ENCODE measurements at regions not wholly inside any gene's neighbourhood (a gene's known extent, or its start where the extent isn't known, plus 50 kb on each side); places are given as distances from the start of the nearest gene placed in this dataset.

DNA sequence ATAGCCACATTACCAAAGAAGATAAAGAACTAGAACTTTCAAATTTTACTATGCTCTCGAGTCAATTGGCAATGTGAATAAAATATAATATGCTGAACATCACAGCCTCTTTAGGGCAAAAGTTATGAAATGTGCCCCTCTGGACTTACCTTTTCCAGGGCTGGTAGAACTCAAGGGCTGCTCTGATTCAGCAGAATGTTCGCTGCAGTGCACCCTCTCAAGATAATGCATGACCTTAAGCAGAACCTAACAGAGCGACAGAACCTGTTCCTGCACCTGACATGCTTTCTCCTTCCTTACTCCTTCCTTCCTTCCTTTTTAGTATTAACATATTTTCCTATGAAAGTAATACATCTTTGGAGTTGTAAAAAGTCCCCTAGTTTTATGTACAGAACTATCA is 65.4 kb upstream of the STXBP5 start:
- no peak overlapping the region for H3K4me3 ChIP-seq (ENCODE audit: low read length)
- H3K36me3 ChIP-seq (ENCODE audit: control insufficient read depth, insufficient read depth, low read length) = no peaks in the 10 kb centered on the region
- WGBS (ENCODE audit: insufficient coverage) = 89% methylated on average over 1 of the region's 3 CpGs
- no peaks in the 10 kb centered on the region for H3K9me3 ChIP-seq (replicated peaks; ENCODE audit: control insufficient read depth, low read depth, low read length)
- no peaks in the 10 kb centered on the region for H3K4me1 ChIP-seq (ENCODE audit: control insufficient read depth, insufficient read depth, low read length)
- H3K27me3 ChIP-seq (ENCODE audit: control insufficient read depth, insufficient read depth, low read length) = no peaks in the 10 kb centered on the region
- no peak overlapping the region for H3K27ac ChIP-seq (ENCODE audit: low read length)
- DNase-seq = no peak

DNA sequence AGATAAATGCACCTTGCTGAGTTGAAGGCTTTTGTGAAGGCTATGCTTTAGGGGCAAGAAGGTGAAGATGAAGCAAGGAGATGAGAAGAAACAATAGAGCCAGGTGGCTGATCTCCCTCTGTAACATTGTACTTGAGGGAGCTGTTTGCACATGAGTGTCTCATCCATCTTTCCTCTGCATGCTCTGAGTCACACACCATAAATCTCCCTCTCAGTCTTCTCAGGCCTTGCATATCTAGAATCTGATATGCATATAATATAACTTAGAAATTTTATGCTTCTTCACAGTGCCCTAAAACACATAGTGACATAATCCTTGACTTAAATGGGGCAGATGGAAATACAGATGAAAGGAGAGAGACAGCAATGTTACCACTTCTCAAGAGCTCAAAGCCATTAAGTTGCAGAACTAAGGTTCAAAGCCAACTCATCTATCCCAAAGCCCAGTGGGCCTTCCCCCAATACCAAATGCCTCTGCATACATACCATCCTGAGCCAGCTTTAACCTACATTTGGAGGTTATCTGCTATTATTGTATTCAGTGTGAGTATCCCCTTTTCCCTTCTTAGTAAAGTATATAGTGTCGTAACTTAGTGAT is 62.4 kb upstream of the STXBP5 start:
- Histone ChIP-seq H3K9me3 (replicated peaks; ENCODE audit: control insufficient read depth, low read depth, low read length) (no peaks in the 10 kb centered on the region), H3K27me3 (ENCODE audit: control insufficient read depth, insufficient read depth, low read length) (no peaks in the 10 kb centered on the region), H3K27ac (ENCODE audit: low read length) (no peak overlapping the region), H3K4me3 (ENCODE audit: low read length) (no peak overlapping the region), H3K4me1 (ENCODE audit: control insufficient read depth, insufficient read depth, low read length) (no peaks in the 10 kb centered on the region), H3K36me3 (ENCODE audit: control insufficient read depth, insufficient read depth, low read length) (no peaks in the 10 kb centered on the region)
- no CpG with 5 or more reads among the region's 1 CpG for WGBS (ENCODE audit: insufficient coverage)
- DNase-seq = no peak

DNA sequence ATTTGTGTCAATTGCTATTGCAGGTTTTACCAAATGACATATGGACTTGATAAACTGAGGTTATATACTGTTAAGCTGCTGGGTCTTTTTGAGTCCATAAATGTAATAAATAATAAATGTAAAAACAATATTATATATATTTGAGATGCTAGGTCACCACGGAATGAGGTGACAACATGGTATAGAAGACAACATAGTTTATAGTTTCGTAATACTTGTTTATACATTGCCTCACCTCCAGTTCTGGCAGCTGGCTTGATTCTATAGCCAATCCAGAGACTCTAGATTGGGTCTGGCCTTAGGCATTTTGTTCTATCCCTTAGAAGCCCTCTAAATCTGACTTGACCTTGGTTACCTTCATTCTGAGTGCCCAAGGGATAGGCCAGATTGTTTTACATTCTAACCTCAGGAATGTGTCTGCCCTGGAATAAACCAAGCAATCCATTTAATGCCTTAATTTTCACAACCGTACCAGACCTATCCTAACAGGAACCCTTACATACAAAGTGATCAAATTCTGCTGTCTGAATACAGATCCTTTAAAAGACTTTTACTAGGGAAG is 61.5 kb upstream of the STXBP5 start:
- WGBS (ENCODE audit: insufficient coverage) = no CpG with 5 or more reads among the region's 3 CpGs
- no peak overlapping the region for H3K27ac ChIP-seq (ENCODE audit: low read length)
- no peaks in the 10 kb centered on the region for H3K4me1 ChIP-seq (ENCODE audit: control insufficient read depth, insufficient read depth, low read length)
- no peaks in the 10 kb centered on the region for H3K27me3 ChIP-seq (ENCODE audit: control insufficient read depth, insufficient read depth, low read length)
- H3K4me3 ChIP-seq (ENCODE audit: low read length) = no peak overlapping the region
- no peaks in the 10 kb centered on the region for H3K9me3 ChIP-seq (replicated peaks; ENCODE audit: control insufficient read depth, low read depth, low read length)
- H3K36me3 ChIP-seq (ENCODE audit: control insufficient read depth, insufficient read depth, low read length) = no peaks in the 10 kb centered on the region
- no peak for DNase-seq

DNA sequence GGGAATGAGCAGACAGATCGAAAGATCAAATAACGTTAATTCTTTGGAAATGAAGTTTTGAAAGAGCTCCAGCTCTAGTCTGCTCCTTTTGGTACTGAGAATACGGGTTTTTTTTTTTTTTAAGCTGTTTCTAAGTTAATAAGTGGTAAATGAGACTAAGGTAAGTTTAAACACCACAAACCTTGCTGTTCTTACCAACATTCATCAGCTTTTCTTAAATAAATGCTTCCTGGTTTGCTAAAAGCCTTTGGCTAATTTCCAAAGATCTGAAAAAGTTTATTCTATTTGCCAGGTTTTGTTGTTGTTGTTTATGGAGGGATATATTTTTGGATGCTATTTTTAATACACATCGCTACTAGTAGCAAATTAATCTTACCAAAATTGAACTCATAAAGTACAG is 55.1 kb upstream of the STXBP5 start:
- Histone ChIP-seq H3K4me3 (ENCODE audit: low read length) (no peak overlapping the region), H3K36me3 (ENCODE audit: control insufficient read depth, insufficient read depth, low read length) (no peaks in the 10 kb centered on the region), H3K27ac (ENCODE audit: low read length) (no peak overlapping the region), H3K9me3 (replicated peaks; ENCODE audit: control insufficient read depth, low read depth, low read length) (no peaks in the 10 kb centered on the region), H3K4me1 (ENCODE audit: control insufficient read depth, insufficient read depth, low read length) (no peaks in the 10 kb centered on the region), H3K27me3 (ENCODE audit: control insufficient read depth, insufficient read depth, low read length) (no peaks in the 10 kb centered on the region)
- 79% methylated on average over 2 of the region's 4 CpGs for WGBS (ENCODE audit: insufficient coverage)
- no peak for DNase-seq

- H3K36me3 ChIP-seq (ENCODE audit: control insufficient read depth, insufficient read depth, low read length) = no peaks in the 10 kb centered on the region
- DNase-seq = no peak
- H3K4me1 ChIP-seq (ENCODE audit: control insufficient read depth, insufficient read depth, low read length) = no peaks in the 10 kb centered on the region
- no peak overlapping the region for H3K27ac ChIP-seq (ENCODE audit: low read length)
- H3K9me3 ChIP-seq (replicated peaks; ENCODE audit: control insufficient read depth, low read depth, low read length) = no peaks in the 10 kb centered on the region
- no peak overlapping the region for H3K4me3 ChIP-seq (ENCODE audit: low read length)
- no peaks in the 10 kb centered on the region for H3K27me3 ChIP-seq (ENCODE audit: control insufficient read depth, insufficient read depth, low read length)
- no CpG with 5 or more reads among the region's 2 CpGs for WGBS (ENCODE audit: insufficient coverage)
Measured at GRCh38 chr6:147149826-147150225, 54.4 kb upstream of the STXBP5 start.

- H3K4me3 ChIP-seq (ENCODE audit: low read length) = no peak overlapping the region
- no peaks in the 10 kb centered on the region for H3K9me3 ChIP-seq (replicated peaks; ENCODE audit: control insufficient read depth, low read depth, low read length)
- H3K27ac ChIP-seq (ENCODE audit: low read length) = no peak overlapping the region
- H3K4me1 ChIP-seq (ENCODE audit: control insufficient read depth, insufficient read depth, low read length) = no peaks in the 10 kb centered on the region
- no peaks in the 10 kb centered on the region for H3K27me3 ChIP-seq (ENCODE audit: control insufficient read depth, insufficient read depth, low read length)
- no peak for DNase-seq
- no peaks in the 10 kb centered on the region for H3K36me3 ChIP-seq (ENCODE audit: control insufficient read depth, insufficient read depth, low read length)
- WGBS (ENCODE audit: insufficient coverage) = no CpG with 5 or more reads among the region's 1 CpG
Measured at GRCh38 chr6:147150293-147150692, 53.9 kb upstream of the STXBP5 start.

Data from muscle of leg (tissue), 3 donors.